Spinal cord (tissue), 9 donors: ENCODE measurements at regions not wholly inside any gene's neighbourhood (a gene's known extent, or its start where the extent isn't known, plus 50 kb on each side); places are given as distances from the start of the nearest gene placed in this dataset.
"Not testable (repeated sequence)": the region's sequence is repeated elsewhere in the genome, so short reads cannot be mapped to it uniquely, and the experiment has no call there.

Experiments used
- DNase-seq, 6 donors: peaks; one replicate each; pipeline versions ENCODE4 v3.0.0 to v3.0.0-alpha.2; 2013 to 2015; ENCODE audit warnings: low spot score in 6 of 6, low read depth in 4 of 6
- H3K27ac ChIP-seq: one replicate; pipeline ENCODE4 v1.5.1; 2013; ENCODE audit warnings: low read depth, low read length, control low read depth
- H3K27me3 ChIP-seq: one replicate; pipeline ENCODE4 v1.6.1; 2013; ENCODE audit warnings: low read length; ENCODE audit not compliant: control insufficient read depth, insufficient read depth
- H3K36me3 ChIP-seq: one replicate; pipeline ENCODE4 v1.6.1; 2013; ENCODE audit warnings: low read length; ENCODE audit not compliant: control insufficient read depth, insufficient read depth
- H3K4me1 ChIP-seq: one replicate; pipeline ENCODE4 v1.6.1; 2013; ENCODE audit warnings: low read length; ENCODE audit not compliant: control insufficient read depth, insufficient read depth
- H3K4me3 ChIP-seq: one replicate; pipeline ENCODE4 v1.5.1; 2013; ENCODE audit warnings: low read depth, low read length, control low read depth
- H3K9me3 ChIP-seq: one replicate; pipeline ENCODE4 v1.6.1; 2013; ENCODE audit warnings: low read length; ENCODE audit not compliant: control insufficient read depth, insufficient read depth
- WGBS: methylation state at CpG from one replicate; pipeline ENCODE4 v1.1.5; 2013; ENCODE audit warnings: missing lambda C conversion rate; ENCODE audit not compliant: insufficient coverage; 5-methylcytosine and 5-hydroxymethylcytosine counted together
- donor health status: healthy.

DNA sequence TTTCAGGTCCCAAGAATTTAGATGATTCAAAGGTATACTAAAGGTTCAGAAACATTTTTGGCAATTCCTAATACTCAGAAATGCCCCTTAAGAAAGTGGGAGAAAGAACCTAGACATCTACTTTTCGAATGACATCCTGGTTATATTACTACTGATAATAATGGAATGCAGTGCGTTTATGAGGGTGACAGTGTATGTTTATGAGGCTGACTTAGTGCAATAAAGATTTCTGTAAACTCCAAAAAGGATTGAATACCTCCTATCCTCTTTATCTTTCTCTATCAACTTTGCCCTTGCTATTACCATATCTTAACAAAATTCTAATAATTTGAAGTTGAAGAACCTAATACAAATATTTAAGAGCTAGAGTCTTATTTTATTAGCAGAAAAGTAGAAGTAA is 348.9 kb upstream of the EPHA6 start:
- no peaks in the 10 kb centered on the region for H3K27me3 ChIP-seq
- H3K9me3 ChIP-seq: no peaks in the 10 kb centered on the region
- no peaks in the 10 kb centered on the region for H3K36me3 ChIP-seq
- DNase-seq: no peak
- no CpG with 5 or more reads among the region's 2 CpGs for WGBS
- no peak overlapping the region for H3K4me3 ChIP-seq
- no peaks in the 10 kb centered on the region for H3K4me1 ChIP-seq
- H3K27ac ChIP-seq: no peak overlapping the region

DNA sequence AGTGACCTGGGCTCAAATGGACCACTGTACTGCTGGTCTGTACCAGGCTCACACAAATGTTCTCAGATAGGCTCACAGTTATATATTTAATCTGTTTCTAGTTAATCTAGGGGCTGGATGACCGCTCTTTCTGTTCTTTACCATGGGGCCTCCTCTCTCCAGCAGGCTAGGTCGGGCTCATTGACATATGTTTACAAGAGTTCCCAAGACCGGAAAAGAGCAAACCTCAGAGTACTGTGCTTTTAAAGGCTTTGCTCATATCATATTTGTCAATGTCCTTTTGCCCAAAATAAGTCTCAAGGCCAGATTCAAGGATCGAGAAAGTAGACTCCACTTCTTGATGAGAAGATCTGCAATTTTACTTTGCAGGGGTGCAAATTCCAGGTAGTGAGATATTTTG is 348.0 kb upstream of the EPHA6 start:
- no peak for DNase-seq
- 84% methylated on average over 2 of the region's 4 CpGs for WGBS
- no peaks in the 10 kb centered on the region for H3K27me3 ChIP-seq
- H3K9me3 ChIP-seq: no peaks in the 10 kb centered on the region
- H3K4me3 ChIP-seq: no peak overlapping the region
- no peaks in the 10 kb centered on the region for H3K36me3 ChIP-seq
- no peaks in the 10 kb centered on the region for H3K4me1 ChIP-seq
- H3K27ac ChIP-seq: no peak overlapping the region

DNA sequence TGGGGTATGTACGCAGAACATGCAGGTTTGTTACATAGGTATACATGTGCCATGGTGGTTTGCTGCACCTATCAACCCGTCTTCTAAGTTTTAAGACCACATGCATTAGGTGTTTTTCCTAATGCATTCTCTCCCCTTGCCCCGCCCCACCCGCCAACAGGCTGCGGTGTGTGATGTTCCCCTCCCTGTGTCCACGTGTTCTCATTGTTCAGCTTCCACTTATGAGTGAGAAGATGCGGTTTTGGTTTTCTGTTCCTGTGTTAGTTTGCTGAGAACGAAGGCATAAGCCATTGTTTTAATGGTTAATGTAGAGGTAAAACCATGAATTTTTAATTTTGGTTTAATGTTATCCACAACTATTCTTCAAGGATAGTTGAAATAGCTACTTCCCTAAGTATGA is 346.8 kb upstream of the EPHA6 start:
- Histone ChIP-seq H3K36me3 (no peaks in the 10 kb centered on the region), H3K27ac (no peak overlapping the region), H3K9me3 (no peaks in the 10 kb centered on the region), H3K27me3 (no peaks in the 10 kb centered on the region), H3K4me1 (no peaks in the 10 kb centered on the region), H3K4me3 (no peak overlapping the region)
- DNase-seq: no peak
- whole genome bisulfite sequencing: no CpG with 5 or more reads among the region's 8 CpGs

DNA sequence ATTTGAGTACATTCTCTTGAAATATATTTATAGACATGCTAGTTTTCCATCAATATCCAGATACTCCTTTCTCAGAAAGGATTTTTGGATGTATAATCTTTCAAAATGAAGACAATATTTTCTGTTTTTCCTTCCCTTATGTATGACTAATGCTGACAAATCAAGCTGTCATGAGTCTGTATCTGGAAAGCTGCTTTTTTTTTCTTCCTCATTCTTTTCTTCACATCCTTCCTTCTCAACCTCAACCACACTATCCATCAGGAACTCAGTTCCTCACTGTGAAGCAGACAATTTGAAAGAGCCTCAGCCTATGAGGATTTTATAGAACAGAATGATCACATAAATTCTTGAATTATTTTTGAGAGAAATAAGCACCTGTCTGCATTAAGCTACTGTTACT is 335.9 kb upstream of the EPHA6 start:
- Histone ChIP-seq H3K36me3 (no peaks in the 10 kb centered on the region), H3K4me1 (no peaks in the 10 kb centered on the region), H3K4me3 (no peak overlapping the region)

DNA sequence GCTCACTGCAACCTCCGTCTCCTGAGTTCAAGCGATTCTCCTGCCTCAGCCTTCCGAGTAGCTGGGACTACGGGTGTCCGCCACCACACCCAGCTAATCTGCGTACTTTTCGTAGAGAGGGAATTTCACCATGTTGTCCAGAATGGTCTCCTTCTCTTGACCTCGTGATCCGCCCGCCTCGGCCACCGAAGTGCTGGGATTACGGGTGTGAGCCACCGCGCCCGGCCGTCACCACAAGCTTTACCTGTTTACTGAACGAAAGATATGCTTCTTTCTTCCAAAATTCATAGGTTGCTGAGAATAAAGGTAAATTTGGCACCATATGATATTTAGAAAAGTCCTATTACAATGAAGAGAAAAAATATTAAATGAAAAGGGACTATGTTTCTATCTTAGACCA is 333.5 kb upstream of the EPHA6 start:
- 94% methylated on average over 10 of the region's 18 CpGs for WGBS

More for the DNA sequence above, 335.9 kb upstream of the EPHA6 start:
- Histone ChIP-seq H3K9me3 (no peaks in the 10 kb centered on the region), H3K27ac (no peak overlapping the region), H3K27me3 (no peaks in the 10 kb centered on the region)
- DNase-seq: no peak

DNA sequence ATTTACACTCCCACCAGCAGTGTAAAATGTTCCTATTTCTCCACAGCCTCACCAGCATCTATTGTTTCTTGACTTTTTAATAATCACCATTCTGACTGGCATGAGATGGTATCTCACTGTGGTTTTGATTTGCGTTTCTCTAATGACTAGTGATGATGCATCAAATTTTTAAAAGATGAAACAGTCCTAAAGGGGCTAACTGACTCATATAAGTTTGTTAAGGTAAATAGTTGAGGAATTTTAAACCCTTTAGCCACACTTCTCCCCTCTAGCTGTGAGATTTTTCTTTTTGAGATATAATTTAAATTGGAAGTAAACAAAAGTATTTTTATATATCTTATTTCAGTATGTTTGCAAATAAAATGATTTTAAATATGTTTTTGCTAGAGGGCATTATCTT is 331.2 kb upstream of the EPHA6 start:
- WGBS: no CpG with 5 or more reads among the region's 1 CpG
- H3K4me1 ChIP-seq, DNase-seq, H3K36me3 ChIP-seq, H3K27me3 ChIP-seq, H3K4me3 ChIP-seq, H3K9me3 ChIP-seq, H3K27ac ChIP-seq: not testable (repeated sequence)

More for the DNA sequence above, 333.5 kb upstream of the EPHA6 start:
- no peaks in the 10 kb centered on the region for H3K36me3 ChIP-seq
- DNase-seq: no peak
- no peak overlapping the region for H3K4me3 ChIP-seq
- H3K9me3 ChIP-seq: no peaks in the 10 kb centered on the region
- no peaks in the 10 kb centered on the region for H3K4me1 ChIP-seq
- H3K27me3 ChIP-seq: no peaks in the 10 kb centered on the region
- H3K27ac ChIP-seq: no peak overlapping the region

DNA sequence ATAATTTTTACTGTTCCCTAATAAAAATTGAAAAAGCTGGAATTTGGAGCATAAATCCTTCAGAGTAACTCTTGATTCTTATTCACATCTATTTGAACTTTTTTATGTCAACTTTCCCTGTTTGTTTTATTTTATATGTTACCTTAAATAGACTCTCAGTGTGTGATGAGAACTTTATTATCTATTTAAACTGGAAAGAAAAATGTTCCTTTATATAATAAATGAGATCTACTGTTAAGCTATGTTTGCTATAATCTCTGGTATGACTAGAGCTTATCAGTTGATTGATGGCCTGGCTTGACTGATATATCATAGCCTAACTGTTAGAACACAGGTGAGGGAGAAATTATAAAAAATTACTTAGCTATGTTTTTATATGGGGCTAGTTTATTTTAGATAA is 330.6 kb upstream of the EPHA6 start:
- DNase-seq: no peak
- no peaks in the 10 kb centered on the region for H3K9me3 ChIP-seq
- H3K27ac ChIP-seq: no peak overlapping the region
- H3K4me3 ChIP-seq: no peak overlapping the region
- H3K36me3 ChIP-seq: no peaks in the 10 kb centered on the region
- H3K4me1 ChIP-seq: no peaks in the 10 kb centered on the region
- no peaks in the 10 kb centered on the region for H3K27me3 ChIP-seq

DNA sequence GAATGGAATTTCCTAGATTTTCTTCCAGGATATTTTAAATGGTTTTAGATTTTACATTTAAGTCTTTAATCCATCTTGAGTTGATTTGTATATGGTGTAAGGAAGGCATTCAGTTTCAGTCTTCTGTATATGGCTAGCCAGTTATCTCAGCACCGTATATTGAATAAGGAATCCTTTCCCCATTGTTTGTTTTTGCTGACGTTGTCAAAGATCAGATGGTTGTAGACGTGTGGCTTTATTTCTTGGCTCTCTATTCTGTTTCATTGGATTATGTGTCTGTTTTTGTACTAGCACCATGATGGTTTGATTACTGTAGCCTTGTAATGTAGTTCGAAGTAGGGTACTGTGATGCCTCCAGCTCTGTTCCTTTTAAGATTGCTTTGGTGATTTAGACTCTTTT is 325.7 kb upstream of the EPHA6 start:
- H3K27ac ChIP-seq: no peak overlapping the region
- DNase-seq: no peak
- WGBS: 86% methylated on average over 2 of the region's 4 CpGs
- no peak overlapping the region for H3K4me3 ChIP-seq
- H3K27me3 ChIP-seq: no peaks in the 10 kb centered on the region
- no peaks in the 10 kb centered on the region for H3K36me3 ChIP-seq
- no peaks in the 10 kb centered on the region for H3K9me3 ChIP-seq
- H3K4me1 ChIP-seq: no peaks in the 10 kb centered on the region

DNA sequence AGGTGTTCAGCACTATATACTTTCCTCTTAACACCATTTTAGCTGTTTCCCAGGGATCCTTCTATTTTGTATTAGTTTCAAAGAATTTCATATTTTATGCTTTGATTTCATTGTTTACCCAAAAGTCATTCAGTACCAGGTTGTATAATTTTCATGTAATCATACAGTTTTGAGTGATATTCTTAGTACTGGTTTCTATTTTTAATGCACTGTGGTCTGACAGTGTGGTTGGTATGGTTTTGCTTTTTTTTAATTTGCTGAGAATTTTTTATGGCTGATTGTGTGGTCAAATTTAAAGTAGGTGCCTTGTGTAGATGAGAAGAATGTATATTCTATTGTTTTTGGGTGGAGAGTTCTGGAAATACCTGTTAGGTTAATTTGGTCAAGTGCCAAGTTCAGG is 323.4 kb upstream of the EPHA6 start:
- no peak overlapping the region for H3K4me3 ChIP-seq
- H3K27ac ChIP-seq: no peak overlapping the region
- no peak for DNase-seq
- H3K36me3 ChIP-seq: no peaks in the 10 kb centered on the region
- no peaks in the 10 kb centered on the region for H3K27me3 ChIP-seq
- no peaks in the 10 kb centered on the region for H3K4me1 ChIP-seq
- no peaks in the 10 kb centered on the region for H3K9me3 ChIP-seq

DNA sequence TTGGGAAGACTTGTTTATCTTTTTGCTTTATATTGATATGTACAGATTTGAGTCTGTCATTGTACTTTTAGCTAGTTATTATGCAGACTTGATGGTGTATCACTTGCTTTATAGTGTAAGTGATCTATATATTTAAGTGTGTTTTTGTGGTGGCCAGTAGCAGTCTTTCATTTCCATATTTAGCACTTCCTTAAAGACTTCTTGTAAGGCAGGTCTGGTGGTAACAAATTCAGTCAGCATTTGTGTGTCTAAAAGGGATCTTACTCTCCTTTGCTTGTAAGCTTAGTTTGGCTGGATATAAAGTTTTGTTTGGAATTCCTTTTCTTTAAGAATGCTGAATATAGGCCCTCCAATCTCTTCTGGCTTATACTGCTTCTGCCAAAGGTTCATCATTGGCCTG is 322.5 kb upstream of the EPHA6 start:
- Histone ChIP-seq H3K27me3 (no peaks in the 10 kb centered on the region), H3K36me3 (no peaks in the 10 kb centered on the region), H3K27ac (no peak overlapping the region), H3K4me1 (no peaks in the 10 kb centered on the region), H3K9me3 (no peaks in the 10 kb centered on the region), H3K4me3 (no peak overlapping the region)
- DNase-seq: no peak

DNA sequence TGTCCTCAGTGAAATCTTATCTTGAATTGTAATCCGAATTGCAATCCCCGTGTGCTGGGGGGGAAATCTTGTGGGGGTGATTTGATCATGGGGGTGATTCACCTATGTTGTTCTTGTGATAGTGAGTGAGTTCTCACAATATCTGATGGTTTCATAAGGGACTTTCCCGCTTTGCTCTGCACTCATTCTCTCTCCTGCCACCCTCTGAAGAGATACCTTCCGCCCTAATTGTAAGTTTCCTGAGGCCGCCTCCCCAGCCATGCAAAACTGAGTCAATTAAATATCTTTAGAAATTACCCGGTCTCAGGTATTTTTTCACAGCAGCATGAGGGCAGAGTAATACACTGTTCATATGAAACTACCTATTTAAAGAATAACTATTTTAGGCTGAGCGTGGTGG is 304.1 kb upstream of the EPHA6 start:
- WGBS: 86% methylated on average over 1 of the region's 7 CpGs

More for the DNA sequence above, 304.1 kb upstream of the EPHA6 start:
- H3K4me1 ChIP-seq: no peaks in the 10 kb centered on the region
- no peak overlapping the region for H3K27ac ChIP-seq
- H3K4me3 ChIP-seq: no peak overlapping the region
- no peaks in the 10 kb centered on the region for H3K27me3 ChIP-seq
- no peaks in the 10 kb centered on the region for H3K9me3 ChIP-seq
- no peaks in the 10 kb centered on the region for H3K36me3 ChIP-seq
- no peak for DNase-seq
